GM12878 (cell line): ENCODE measurements at regions not wholly inside any gene's neighbourhood (a gene's known extent, or its start where the extent isn't known, plus 50 kb on each side); places are given as distances from the start of the nearest gene placed in this dataset.

Source experiments
- ATAC-seq: fragments of 200-7000 bp; cut with Tn5 transposase; 3 replicates; pipeline ENCODE4 v1.9.1; 2020; ENCODE audit warnings: mild to moderate bottlenecking, moderate library complexity
- BruUV-seq: library from RNA; stranded (reverse); fragments of 400-500 nt; replicated peaks from 2 replicates; lab custom pipeline; 2021; lab: Mats Ljungman, UMichigan
- CTCF ChIA-PET: fragments of 300-600 bp; sonication (Branson Sonifier 250); formaldehyde crosslinking; extraction: SDS; loops from one replicate; lab custom pipeline; 2021; ENCODE audit warnings: inconsistent platforms; lab: Yijun Ruan, JAX
- POLR2A ChIA-PET: fragments of 350-600 bp; formaldehyde crosslinking; extraction: SDS; loops from one replicate; lab custom pipeline; 2021; ENCODE audit warnings: inconsistent platforms; lab: Charles Lee
- RAD21 ChIA-PET: fragments of 300-600 bp; sonication (Branson Sonifier 250); formaldehyde crosslinking; loops from one replicate; lab custom pipeline; 2023; ENCODE audit warnings: antibody characterized with exemption; ENCODE audit not compliant: unreplicated experiment; lab: Charles Lee
- SMC1A ChIA-PET: fragments of 300-600 bp; sonication (Branson Sonifier 250); formaldehyde crosslinking; loops from one replicate; lab custom pipeline; 2023; ENCODE audit not compliant: unreplicated experiment, uncharacterized antibody; lab: Charles Lee
- DNase-seq: peaks from one replicate; pipeline ENCODE4 v3.0.0-alpha.2; 2011; ENCODE audit warnings: low read depth, low spot score
- FAIRE-seq: peaks from 3 replicates; lab custom pipeline; 2011; peaks lifted over from hg19 to GRCh38; lab: Jason Lieb, UNC
- H2AFZ ChIP-seq: 2 replicates; pipeline ENCODE4 v1.6.0; 2011; ENCODE audit warnings: low read depth, low read length, control low read depth; ENCODE audit not compliant: control insufficient read depth
- H3K27ac ChIP-seq: 2 replicates; pipeline ENCODE4 v1.5.1; 2011; ENCODE audit warnings: control low read depth; ENCODE audit not compliant: control insufficient read depth, insufficient read depth
- H3K27me3 ChIP-seq, 2 experiments: replicated peaks in 1 of 2; 2 replicates each; pipeline versions ENCODE4 v1.6.0 to v1.6.1; 2011; ENCODE audit warnings: low read length in 1 of 2; ENCODE audit not compliant: control insufficient read depth in 2 of 2, insufficient read depth in 2 of 2
- H3K36me3 ChIP-seq, 2 experiments: 2 replicates each; pipeline ENCODE4 v1.5.1; 2011; ENCODE audit warnings: low read length in 1 of 2; ENCODE audit not compliant: control insufficient read depth in 2 of 2, insufficient read depth in 2 of 2
- H3K4me1 ChIP-seq: 2 replicates; pipeline ENCODE4 v1.6.1; 2011; ENCODE audit warnings: mild to moderate bottlenecking, low read length, moderate library complexity, mixed read lengths; ENCODE audit not compliant: control insufficient read depth, insufficient read depth
- H3K4me2 ChIP-seq: 2 replicates; pipeline ENCODE4 v1.6.0; 2011; ENCODE audit warnings: control low read depth; ENCODE audit not compliant: control insufficient read depth, insufficient read depth
- H3K4me3 ChIP-seq: fragments of 200-600 bp; sonication (generic); 2 replicates; pipeline ENCODE4 v1.5.1; 2016
- H3K79me2 ChIP-seq: 2 replicates; pipeline ENCODE4 v1.6.0; 2011; ENCODE audit warnings: low read length; ENCODE audit not compliant: control insufficient read depth, insufficient read depth
- H3K9ac ChIP-seq: 2 replicates; pipeline ENCODE4 v1.8.0; 2011; ENCODE audit warnings: low read length, control low read depth, mixed read lengths; ENCODE audit not compliant: control insufficient read depth, insufficient read depth
- H3K9me3 ChIP-seq: replicated peaks from 3 replicates; pipeline ENCODE4 v1.5.1; 2011; ENCODE audit warnings: mild to moderate bottlenecking, low read length; ENCODE audit not compliant: control insufficient read depth, insufficient read depth
- H4K20me1 ChIP-seq: 2 replicates; pipeline ENCODE4 v1.6.0; 2011; ENCODE audit not compliant: control insufficient read depth, insufficient read depth
- BCL3 ChIP-seq: IDR thresholded peaks from 2 replicates; pipeline ENCODE4 v1.6.1; 2011; ENCODE audit warnings: borderline replicate concordance, low read depth, mild to moderate bottlenecking, moderate library complexity, low read length; ENCODE audit not compliant: insufficient read depth, poor library complexity, severe bottlenecking
- BHLHE40 ChIP-seq, 2 experiments: fragments of 450-650 bp in 1 of 2; IDR thresholded peaks; 2 replicates each; pipeline ENCODE4 v1.6.1; 2011 to 2017; ENCODE audit warnings: low read depth in 2 of 2, borderline replicate concordance in 1 of 2, improper control_type of control experiment in 1 of 2, low read length in 1 of 2, mild to moderate bottlenecking in 1 of 2
- BMI1 ChIP-seq: fragments of 450-650 bp; IDR thresholded peaks from 2 replicates; pipeline ENCODE4 v1.6.1; 2016; ENCODE audit warnings: mild to moderate bottlenecking, moderate library complexity, borderline replicate concordance
- CHD2 ChIP-seq: IDR thresholded peaks from 2 replicates; pipeline ENCODE4 v1.6.1; 2011; ENCODE audit warnings: low read depth, low read length, improper control_type of control experiment, borderline replicate concordance
- EP300 ChIP-seq, 2 experiments: fragments of 150-350 bp in 1 of 2; IDR thresholded peaks; 2 replicates each; pipeline ENCODE4 v1.6.1; 2011 to 2012; ENCODE audit warnings: low read depth in 2 of 2, low read length in 2 of 2, borderline replicate concordance in 1 of 2, improper control_type of control experiment in 1 of 2, inconsistent platforms in 1 of 2; ENCODE audit not compliant: control insufficient read depth in 1 of 2
- JUND ChIP-seq: IDR thresholded peaks from 2 replicates; pipeline ENCODE4 v1.6.1; 2012; ENCODE audit warnings: low read depth, mild to moderate bottlenecking, low read length, improper control_type of control experiment, moderate library complexity
- MEF2A ChIP-seq: IDR thresholded peaks from 2 replicates; pipeline ENCODE4 v1.6.1; 2011; ENCODE audit warnings: low read depth, mild to moderate bottlenecking, low read length, moderate library complexity; ENCODE audit not compliant: insufficient read depth
- MYB ChIP-seq: fragments of 150-350 bp; IDR thresholded peaks from 2 replicates; pipeline ENCODE4 v1.6.1; 2014; ENCODE audit warnings: mild to moderate bottlenecking, low read depth, low read length, borderline replicate concordance
- NFIC ChIP-seq: IDR thresholded peaks from 2 replicates; pipeline ENCODE4 v1.6.1; 2012; ENCODE audit warnings: low read depth, mild to moderate bottlenecking, inconsistent platforms, low read length, moderate library complexity
- NR2C2 ChIP-seq: IDR thresholded peaks from 2 replicates; pipeline ENCODE4 v1.6.1; 2011; ENCODE audit warnings: borderline replicate concordance, low read depth; ENCODE audit not compliant: control insufficient read depth, insufficient read length
- PAX5 ChIP-seq: IDR thresholded peaks from 2 replicates; pipeline ENCODE4 v1.6.1; 2011; ENCODE audit warnings: low read depth, low read length, borderline replicate concordance
- POLR2AphosphoS5 ChIP-seq: IDR thresholded peaks from 2 replicates; pipeline ENCODE4 v1.6.1; 2011; ENCODE audit warnings: mild to moderate bottlenecking, low read length, inconsistent platforms
- RUNX3 ChIP-seq: IDR thresholded peaks from 2 replicates; pipeline ENCODE4 v1.6.1; 2012; ENCODE audit warnings: low read length, inconsistent platforms
- SP1 ChIP-seq: IDR thresholded peaks from one replicate; pipeline ENCODE4 v1.6.1; 2011; ENCODE audit warnings: low read depth, low read length
- SUZ12 ChIP-seq: fragments of 200-600 bp; sonication (generic); IDR thresholded peaks from one replicate; pipeline ENCODE4 v1.6.1; 2018; ENCODE audit warnings: antibody characterized with exemption, mild to moderate bottlenecking; ENCODE audit not compliant: unreplicated experiment
- USF2 ChIP-seq: IDR thresholded peaks from 2 replicates; pipeline ENCODE4 v1.6.1; 2011; ENCODE audit warnings: low read depth, low read length, improper control_type of control experiment, borderline replicate concordance
- WGBS: methylation state at CpG from one replicate; pipeline ENCODE4 v1.1.6; 2016; ENCODE audit warnings: low lambda C conversion rate; ENCODE audit not compliant: insufficient replicate concordance, insufficient coverage; ENCODE audit errors: missing lambda C conversion rate; 5-methylcytosine and 5-hydroxymethylcytosine counted together
- in situ Hi-C: fragments of 300-500 bp; cut with MboI; formaldehyde crosslinking; loops from 9 replicates; pipeline ENCODE4 v1.14.3; 2018; ENCODE audit warnings: mixed read lengths
- intact Hi-C: fragments of 100-400 bp; cut with micrococcal nuclease; formaldehyde crosslinking; loops from one replicate; pipeline ENCODE4 v1.14.2; 2022; ENCODE audit not compliant: unreplicated experiment

- ChIA-PET POLR2A (interaction anchor here (1.0 kb wide), 1 partner anchor 17 kb away, joined by 3 read pairs; no protein-coding TSS in a partner anchor), SMC1A (no interaction called here), RAD21 (no interaction called here), CTCF (interaction anchor here (0.6 kb wide), 1 partner anchor 768 kb away, joined by 3 read pairs; no protein-coding TSS in a partner anchor)
- TF ChIP-seq JUND (no peak), BCL3 (peak; percentile 22), EP300 (IDR thresholded peaks at IDR 0.05; ENCODE audit: borderline replicate concordance in 1 of 2, control insufficient read depth in 1 of 2, low read depth in 2 of 2, low read length in 2 of 2) (no peak), NFIC (no peak), RUNX3 (peak; percentile 8; the same call in 1 of the 2 replicates)
- intact Hi-C loops (no loop called here), in situ Hi-C loops (no loop called here)
- H3K9ac ChIP-seq = no peak overlapping the region
- no peak overlapping the region for H3K4me2 ChIP-seq
- no peak for FAIRE-seq
- WGBS = 12% methylated on average over 2 of the region's 2 CpGs
- H3K36me3 ChIP-seq = no peaks in the 10 kb centered on the region
- no peaks in the 10 kb centered on the region for H3K27me3 ChIP-seq
- H3K27ac ChIP-seq = no peak overlapping the region
- no peaks in the 10 kb centered on the region for H3K79me2 ChIP-seq
- DNase-seq = no peak
- ATAC-seq = no peak
- H3K4me1 ChIP-seq = no peaks in the 10 kb centered on the region
- no peak overlapping the region for H3K4me3 ChIP-seq
- H2AFZ ChIP-seq = no peak overlapping the region
- BruUV-seq = no TSS peak
- no peaks in the 10 kb centered on the region for H3K9me3 ChIP-seq
- no peaks in the 10 kb centered on the region for H4K20me1 ChIP-seq
Measured at GRCh38 chr2:21819454-21819853, 695.7 kb downstream of the TDRD15 start.

- in situ Hi-C loops (no loop called here), intact Hi-C loops (no loop called here)
- Histone ChIP-seq H3K9me3 (no peaks in the 10 kb centered on the region), H3K4me2 (no peak overlapping the region), H3K4me1 (no peaks in the 10 kb centered on the region), H3K27ac (no peak overlapping the region), H4K20me1 (no peaks in the 10 kb centered on the region), H3K79me2 (no peaks in the 10 kb centered on the region), H3K27me3 (no peaks in the 10 kb centered on the region), H3K4me3 (no peak overlapping the region), H2AFZ (no peak overlapping the region), H3K9ac (no peak overlapping the region), H3K36me3 (no peaks in the 10 kb centered on the region)
- DNase-seq (no peak), FAIRE-seq (no peak), ATAC-seq (no peak)
- SMC1A ChIA-PET = no interaction called here
- CTCF ChIA-PET = interaction anchor here (0.7 kb wide), 1 partner anchor 163 kb away, joined by 3 read pairs; no protein-coding TSS in a partner anchor
- no TSS peak for BruUV-seq
- 69% methylated on average over 1 of the region's 1 CpG for WGBS
- RAD21 ChIA-PET = no interaction called here
- POLR2A ChIA-PET = no interaction called here
- TF ChIP-seq BMI1 (no peak), USF2 (no peak), PAX5 (no peak), SP1 (no peak), CHD2 (no peak), POLR2AphosphoS5 (no peak), MYB (no peak), BHLHE40 (IDR thresholded peaks at IDR 0.05; ENCODE audit: borderline replicate concordance in 1 of 2, low read depth in 2 of 2, low read length in 1 of 2) (no peak), NR2C2 (no peak), NFIC (no peak), MEF2A (no peak), SUZ12 (no peak)
Measured at GRCh38 chr2:21820271-21820670, 696.5 kb downstream of the TDRD15 start.
